GM12892 (cell line): ENCODE measurements at regions not wholly inside any gene's neighbourhood (a gene's known extent, or its start where the extent isn't known, plus 50 kb on each side); places are given as distances from the start of the nearest gene placed in this dataset.

Experiments
- DNase-seq: peaks from one replicate; pipeline ENCODE4 v3.0.0; 2011; ENCODE audit not compliant: insufficient read length
- FAIRE-seq: peaks from 2 replicates; lab custom pipeline; 2011; peaks lifted over from hg19 to GRCh38; lab: Jason Lieb, UNC
- POLR2A ChIP-seq: IDR thresholded peaks from 2 replicates; pipeline ENCODE4 v1.6.1; 2011; ENCODE audit warnings: low read depth, low read length, control low read depth
- POLR2AphosphoS5 ChIP-seq: IDR thresholded peaks from 2 replicates; pipeline ENCODE4 v1.6.1; 2011; ENCODE audit warnings: low read depth, low read length, control low read depth
- TAF1 ChIP-seq: IDR thresholded peaks from 2 replicates; pipeline ENCODE4 v1.6.1; 2011; ENCODE audit warnings: low read depth, mild to moderate bottlenecking, control low read depth, low read length, borderline replicate concordance

- TF ChIP-seq POLR2AphosphoS5 (no peak), POLR2A (no peak), TAF1 (no peak)
- no peak for FAIRE-seq
- DNase-seq, result no peak
These were observed 256.2 kb upstream of the IRX4 start for GRCh38 chr5:2138896-2139295.

GRCh38 chr5:2137444-2138050 is 254.8 kb upstream of the IRX4 start:
- no peak for DNase-seq
- TF ChIP-seq POLR2A (no peak), TAF1 (no peak), POLR2AphosphoS5 (no peak)
- FAIRE-seq, result no peak

- no peak for TF ChIP-seq POLR2A
- TF ChIP-seq TAF1, result no peak
- no peak for TF ChIP-seq POLR2AphosphoS5
- DNase-seq (no peak), FAIRE-seq (no peak)
These were observed 254.1 kb upstream of the IRX4 start for GRCh38 chr5:2136728-2137333.

GRCh38 chr5:2135833-2136232 is 253.1 kb upstream of the IRX4 start:
- DNase-seq (no peak), FAIRE-seq (no peak)

GRCh38 chr5:2135354-2135753 is 252.6 kb upstream of the IRX4 start:
- DNase-seq, result no peak
- no peak for FAIRE-seq
- TF ChIP-seq POLR2AphosphoS5 (no peak), TAF1 (no peak), POLR2A (no peak)

More at GRCh38 chr5:2135833-2136232, 253.1 kb upstream of the IRX4 start:
- TF ChIP-seq TAF1 (no peak), POLR2A (no peak), POLR2AphosphoS5 (no peak)

- DNase-seq, result no peak
- TF ChIP-seq POLR2AphosphoS5 (no peak), TAF1 (no peak), POLR2A (no peak)
- FAIRE-seq, result no peak
These were observed 252.0 kb upstream of the IRX4 start for GRCh38 chr5:2134543-2135292.

- DNase-seq (no peak), FAIRE-seq (no peak)
- no peak for TF ChIP-seq TAF1
- TF ChIP-seq POLR2AphosphoS5, result no peak
- TF ChIP-seq POLR2A, result no peak
These were observed 251.2 kb upstream of the IRX4 start for GRCh38 chr5:2133936-2134335.

GRCh38 chr5:2133080-2133479 is 250.4 kb upstream of the IRX4 start:
- FAIRE-seq (no peak), DNase-seq (no peak)
- TF ChIP-seq POLR2AphosphoS5 (no peak), TAF1 (no peak), POLR2A (no peak)

- DNase-seq (no peak), FAIRE-seq (no peak)
- TF ChIP-seq POLR2AphosphoS5 (no peak), POLR2A (no peak), TAF1 (no peak)
These were observed 249.7 kb upstream of the IRX4 start for GRCh38 chr5:2132497-2132847.

GRCh38 chr5:2131826-2132496 is 249.2 kb upstream of the IRX4 start:
- TF ChIP-seq POLR2A, result no peak
- TF ChIP-seq POLR2AphosphoS5, result no peak
- TF ChIP-seq TAF1, result no peak
- DNase-seq (no peak), FAIRE-seq (no peak)

GRCh38 chr5:2131196-2131595 is 248.5 kb upstream of the IRX4 start:
- no peak for DNase-seq
- no peak for TF ChIP-seq POLR2AphosphoS5
- TF ChIP-seq TAF1, result no peak
- no peak for TF ChIP-seq POLR2A
- no peak for FAIRE-seq
